ENCODE measurements at regions not wholly inside any gene's neighbourhood (a gene's known extent, or its start where the extent isn't known, plus 50 kb on each side); places are given as distances from the start of the nearest gene placed in this dataset.

GRCh38 chr2:5111581-5111980 lies 580.6 kb upstream of the SOX11 start:
- TF ChIP-seq POLR2A (IDR thresholded peaks at IDR 0.05; ENCODE audit: low read length) (no peak), GATA1 (IDR thresholded peaks at IDR 0.05; ENCODE audit: low read depth, low read length) (no peak)
